BE2C (cell line): ENCODE measurements at regions not wholly inside any gene's neighbourhood (a gene's known extent, or its start where the extent isn't known, plus 50 kb on each side); places are given as distances from the start of the nearest gene placed in this dataset.

Experiments used
- DNase-seq: peaks from one replicate; pipeline ENCODE4 v3.0.0-alpha.2; 2020
- H3K27me3 ChIP-seq: fragments of 250-450 bp; sonication (Bioruptor Pico); 2 replicates; pipeline ENCODE4 v1.5.1; 2020; ENCODE audit warnings: mild to moderate bottlenecking
- H3K36me3 ChIP-seq: fragments of 250-450 bp; sonication (Bioruptor Pico); 2 replicates; pipeline ENCODE4 v1.5.1; 2020; ENCODE audit warnings: mild to moderate bottlenecking
- H3K4me1 ChIP-seq: fragments of 250-450 bp; sonication (Bioruptor Pico); 2 replicates; pipeline ENCODE4 v1.5.1; 2020
- H3K4me3 ChIP-seq: 2 replicates; pipeline ENCODE4 v1.5.1; 2011; ENCODE audit warnings: low read depth, low read length
- H3K9me3 ChIP-seq: fragments of 250-450 bp; sonication (Bioruptor Pico); 2 replicates; pipeline ENCODE4 v1.5.1; 2020
- TF ChIP-seq, protein P1 (sequence below): IDR thresholded peaks from 2 replicates; pipeline ENCODE4 v1.5.1; 2012; ENCODE audit warnings: mild to moderate bottlenecking, low read depth, low read length

DNA sequence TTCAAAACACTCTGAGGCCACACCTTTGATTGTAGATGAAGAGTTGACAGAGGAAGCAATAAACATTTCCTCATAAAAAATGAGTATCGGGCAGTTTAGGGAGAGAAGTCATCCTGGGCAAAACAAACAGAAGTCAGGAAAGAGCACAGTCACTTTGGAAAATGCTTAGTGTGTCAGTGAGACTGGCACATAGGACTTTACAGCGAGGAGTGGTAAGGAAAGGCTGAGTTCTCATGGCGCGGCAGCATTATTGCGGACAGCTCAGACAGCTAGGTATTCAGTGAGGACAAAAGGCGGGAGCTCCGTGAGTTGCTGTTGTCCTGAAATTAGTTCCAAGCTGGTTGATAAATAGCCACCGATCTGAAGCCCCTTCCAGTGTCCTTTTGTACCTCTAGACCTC is 229.9 kb downstream of the SNAPC1 start:
- TF ChIP-seq, protein P1, sequence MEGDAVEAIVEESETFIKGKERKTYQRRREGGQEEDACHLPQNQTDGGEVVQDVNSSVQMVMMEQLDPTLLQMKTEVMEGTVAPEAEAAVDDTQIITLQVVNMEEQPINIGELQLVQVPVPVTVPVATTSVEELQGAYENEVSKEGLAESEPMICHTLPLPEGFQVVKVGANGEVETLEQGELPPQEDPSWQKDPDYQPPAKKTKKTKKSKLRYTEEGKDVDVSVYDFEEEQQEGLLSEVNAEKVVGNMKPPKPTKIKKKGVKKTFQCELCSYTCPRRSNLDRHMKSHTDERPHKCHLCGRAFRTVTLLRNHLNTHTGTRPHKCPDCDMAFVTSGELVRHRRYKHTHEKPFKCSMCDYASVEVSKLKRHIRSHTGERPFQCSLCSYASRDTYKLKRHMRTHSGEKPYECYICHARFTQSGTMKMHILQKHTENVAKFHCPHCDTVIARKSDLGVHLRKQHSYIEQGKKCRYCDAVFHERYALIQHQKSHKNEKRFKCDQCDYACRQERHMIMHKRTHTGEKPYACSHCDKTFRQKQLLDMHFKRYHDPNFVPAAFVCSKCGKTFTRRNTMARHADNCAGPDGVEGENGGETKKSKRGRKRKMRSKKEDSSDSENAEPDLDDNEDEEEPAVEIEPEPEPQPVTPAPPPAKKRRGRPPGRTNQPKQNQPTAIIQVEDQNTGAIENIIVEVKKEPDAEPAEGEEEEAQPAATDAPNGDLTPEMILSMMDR: no peak
- H3K4me1 ChIP-seq: no peaks in the 10 kb centered on the region
- H3K27me3 ChIP-seq: peaks cover 7% of the 10 kb centered on the region; the same call in 1 of the 2 replicates
- no peak for DNase-seq
- H3K36me3 ChIP-seq: no peaks in the 10 kb centered on the region
- H3K9me3 ChIP-seq: no peaks in the 10 kb centered on the region
- no peak overlapping the region for H3K4me3 ChIP-seq

DNA sequence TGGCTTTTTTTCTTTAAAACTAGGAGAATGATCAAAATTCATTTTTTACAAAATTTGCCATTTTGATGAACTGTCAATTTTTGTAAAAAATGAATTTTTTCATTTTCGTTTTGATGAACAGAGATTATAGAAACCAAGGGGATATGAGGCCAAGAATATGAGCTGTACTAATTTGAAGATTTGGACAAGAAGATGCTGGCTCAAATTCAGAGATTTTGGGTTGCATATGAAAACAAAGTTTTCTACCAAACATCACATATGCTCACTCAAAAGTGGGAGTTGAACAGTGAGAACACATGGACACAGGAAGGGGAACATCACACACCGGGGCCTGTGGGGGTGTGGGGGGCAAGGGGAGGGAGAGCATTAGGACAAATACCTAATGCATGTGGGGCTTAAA is 230.7 kb downstream of the SNAPC1 start:
- Histone ChIP-seq H3K27me3 (peaks cover 7% of the 10 kb centered on the region; the same call in 1 of the 2 replicates), H3K9me3 (no peaks in the 10 kb centered on the region), H3K4me1 (no peaks in the 10 kb centered on the region), H3K4me3 (no peak overlapping the region), H3K36me3 (no peaks in the 10 kb centered on the region)
- TF ChIP-seq, protein P1: no peak
- no peak for DNase-seq

DNA sequence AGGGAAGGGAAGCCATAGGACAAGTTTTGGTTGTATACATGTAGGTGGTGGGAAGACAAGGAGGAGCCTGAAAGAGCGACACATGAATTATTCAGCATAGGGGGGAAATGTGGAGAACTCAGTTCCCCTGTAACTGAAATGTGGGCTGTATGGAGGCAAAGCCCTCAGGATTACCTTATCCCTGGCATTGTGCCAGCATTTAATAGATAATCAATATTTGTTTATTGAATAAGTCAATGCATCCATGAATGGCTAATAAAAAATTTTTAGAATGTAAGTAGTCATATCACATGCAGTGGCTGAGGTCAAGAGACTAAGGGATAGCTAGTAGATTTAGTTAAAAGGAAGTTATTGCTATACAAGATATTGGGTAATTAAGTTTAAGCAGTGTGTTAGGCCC is 232.4 kb downstream of the SNAPC1 start:
- TF ChIP-seq, protein P1: no peak
- no peak for DNase-seq

DNA sequence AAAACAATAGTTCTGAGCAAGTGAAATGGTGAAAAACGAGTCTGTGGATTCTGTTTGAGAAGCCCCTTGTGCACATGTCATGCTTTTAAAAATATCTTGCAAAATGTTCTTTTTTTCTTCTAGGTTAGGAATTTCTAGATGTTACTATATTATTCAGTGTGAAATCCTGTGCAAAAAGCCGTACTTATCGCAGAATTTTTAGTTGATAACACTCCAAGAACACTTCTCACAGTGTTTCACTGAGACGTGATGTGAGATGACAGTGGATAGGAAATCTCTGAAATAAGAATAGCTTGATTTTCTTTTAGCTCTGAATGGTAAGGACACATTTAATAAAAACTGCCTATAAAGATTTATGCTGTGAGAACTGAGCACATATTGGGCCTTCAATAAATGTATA is 234.5 kb downstream of the SNAPC1 start:
- TF ChIP-seq, protein P1: no peak
- no peak overlapping the region for H3K4me3 ChIP-seq

More for the DNA sequence above, 232.4 kb downstream of the SNAPC1 start:
- H3K4me1 ChIP-seq: no peaks in the 10 kb centered on the region
- peaks cover under 1% of the 10 kb centered on the region; the same call in 1 of the 2 replicates for H3K27me3 ChIP-seq
- no peaks in the 10 kb centered on the region for H3K9me3 ChIP-seq
- H3K4me3 ChIP-seq: no peak overlapping the region
- no peaks in the 10 kb centered on the region for H3K36me3 ChIP-seq

DNA sequence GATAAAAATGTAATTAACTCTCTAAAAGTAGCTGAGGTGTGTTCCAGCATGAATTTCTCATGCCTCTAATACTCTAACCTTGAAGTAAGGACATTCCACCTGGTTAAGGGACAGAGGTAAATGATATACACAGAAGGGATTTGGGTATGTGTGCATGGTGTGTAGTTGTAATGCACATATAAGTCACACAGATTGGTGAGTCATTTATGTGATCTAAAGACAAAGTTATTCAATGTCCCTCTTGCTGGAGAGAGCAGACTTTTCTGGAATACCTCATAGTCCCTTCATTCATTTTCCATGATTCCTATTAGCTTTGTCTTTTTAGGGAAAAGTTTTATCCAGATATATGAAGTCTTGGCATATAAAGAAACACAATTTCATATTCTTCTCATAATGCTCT is 234.9 kb downstream of the SNAPC1 start:
- Histone ChIP-seq H3K9me3 (no peaks in the 10 kb centered on the region), H3K27me3 (no peaks in the 10 kb centered on the region; the same call in 1 of the 2 replicates), H3K4me3 (no peak overlapping the region), H3K36me3 (no peaks in the 10 kb centered on the region), H3K4me1 (no peaks in the 10 kb centered on the region)
- DNase-seq: no peak
- TF ChIP-seq, protein P1: no peak

More for the DNA sequence above, 234.5 kb downstream of the SNAPC1 start:
- Histone ChIP-seq H3K4me1 (no peaks in the 10 kb centered on the region), H3K27me3 (no peaks in the 10 kb centered on the region; the same call in 1 of the 2 replicates), H3K9me3 (no peaks in the 10 kb centered on the region), H3K36me3 (no peaks in the 10 kb centered on the region)
- DNase-seq: no peak

DNA sequence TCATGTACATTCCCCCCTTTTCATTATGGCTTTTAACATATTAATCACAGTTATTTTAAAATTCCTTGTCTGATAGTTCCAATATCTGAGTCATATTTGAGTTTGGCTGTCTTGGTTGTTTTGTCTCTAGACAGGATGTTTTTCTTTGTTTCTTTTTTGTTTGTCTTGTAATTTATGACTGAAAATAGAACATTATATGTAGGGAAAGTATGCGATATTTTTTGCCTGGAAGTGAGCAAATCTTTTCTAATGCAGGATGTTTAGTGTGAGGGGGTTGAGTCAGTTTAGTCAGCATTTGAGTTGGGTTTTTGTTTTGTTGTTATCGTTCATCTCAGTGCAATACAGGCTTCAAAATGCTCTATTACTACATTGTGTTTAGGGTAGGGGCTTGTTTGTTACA is 239.7 kb downstream of the SNAPC1 start:
- TF ChIP-seq, protein P1: no peak
- Histone ChIP-seq H3K9me3 (no peaks in the 10 kb centered on the region), H3K4me3 (no peak overlapping the region), H3K36me3 (no peaks in the 10 kb centered on the region), H3K4me1 (no peaks in the 10 kb centered on the region), H3K27me3 (peaks cover 4% of the 10 kb centered on the region; the same call in 1 of the 2 replicates)
- no peak for DNase-seq
